GM21381 (cell line): ENCODE measurements at regions not wholly inside any gene's neighbourhood (a gene's known extent, or its start where the extent isn't known, plus 50 kb on each side); places are given as distances from the start of the nearest gene placed in this dataset.

Source experiments
- ATAC-seq: cut with Tn5 transposase; IDR thresholded peaks from one replicate; pipeline ENCODE4 v1.9.1; 2021; ENCODE audit warnings: mild to moderate bottlenecking, moderate library complexity; ENCODE audit not compliant: unreplicated experiment

- ATAC-seq = no peak
Measured at GRCh38 chr18:10056506-10056905, 142.7 kb downstream of the VAPA start.

- no peak for ATAC-seq
Measured at GRCh38 chr18:10057401-10057893, 143.6 kb downstream of the VAPA start.

GRCh38 chr18:10057894-10058791, 144.3 kb downstream of the VAPA start:
- no peak for ATAC-seq

GRCh38 chr18:10059610-10060468, 146.0 kb downstream of the VAPA start:
- no peak for ATAC-seq

- no peak for ATAC-seq
Measured at GRCh38 chr18:10060469-10060782, 146.6 kb downstream of the VAPA start.

GRCh38 chr18:10060841-10061240, 147.0 kb downstream of the VAPA start:
- no peak for ATAC-seq

- ATAC-seq = no peak
Measured at GRCh38 chr18:10061566-10062140, 147.8 kb downstream of the VAPA start.

GRCh38 chr18:10062302-10063300, 148.8 kb downstream of the VAPA start:
- no peak for ATAC-seq

- no peak for ATAC-seq
Measured at GRCh38 chr18:10063489-10063888, 149.7 kb downstream of the VAPA start.

- no peak for ATAC-seq
Measured at GRCh38 chr18:10064267-10064666, 150.5 kb downstream of the VAPA start.

GRCh38 chr18:10065296-10065695, 151.5 kb downstream of the VAPA start:
- no peak for ATAC-seq

GRCh38 chr18:10067670-10068659, 154.1 kb downstream of the VAPA start:
- no peak for ATAC-seq

GRCh38 chr18:10068766-10069567, 155.2 kb downstream of the VAPA start:
- no peak for ATAC-seq

- no peak for ATAC-seq
Measured at GRCh38 chr18:10070561-10071000, 156.8 kb downstream of the VAPA start.

GRCh38 chr18:10072671-10073175, 158.9 kb downstream of the VAPA start:
- no peak for ATAC-seq

- ATAC-seq = no peak
Measured at GRCh38 chr18:10074110-10074509, 160.3 kb downstream of the VAPA start.

GRCh38 chr18:10074728-10075127, 160.9 kb downstream of the VAPA start:
- no peak for ATAC-seq

GRCh38 chr18:10076502-10077030, 162.8 kb downstream of the VAPA start:
- no peak for ATAC-seq
